B cell (primary cell): ENCODE measurements at regions not wholly inside any gene's neighbourhood (a gene's known extent, or its start where the extent isn't known, plus 50 kb on each side); places are given as distances from the start of the nearest gene placed in this dataset.

Source experiments
- ATAC-seq: fragments of 200-7000 bp; cut with Tn5 transposase; one replicate; pipeline ENCODE4 v1.10.0; 2021; ENCODE audit warnings: low read depth, mild to moderate bottlenecking, moderate number of reproducible peaks, moderate library complexity
- CTCF ChIA-PET: fragments of 350-600 bp; sonication (Branson Sonifier 250); formaldehyde crosslinking; loops from one replicate; lab custom pipeline; 2021; ENCODE audit warnings: antibody characterized with exemption, inconsistent platforms; lab: Charles Lee
- POLR2A ChIA-PET: fragments of 350-600 bp; sonication (Branson Sonifier 250); formaldehyde crosslinking; loops from one replicate; lab custom pipeline; 2021; ENCODE audit warnings: antibody characterized with exemption; lab: Charles Lee
- DNase-seq: peaks from one replicate; pipeline ENCODE4 v3.0.0; 2013
- H2AFZ ChIP-seq: 2 replicates; pipeline ENCODE4 v1.6.1; 2012; ENCODE audit warnings: mild to moderate bottlenecking, low read depth, low read length; ENCODE audit not compliant: insufficient read depth, poor library complexity, severe bottlenecking
- H3K27ac ChIP-seq, 2 donors: 1 replicate in 1 of 2; 2 replicates in 1 of 2; pipeline ENCODE4 v1.5.1; 2012 to 2013; ENCODE audit warnings: low read length in 2 of 2, mild to moderate bottlenecking in 2 of 2, moderate library complexity in 1 of 2
- H3K27me3 ChIP-seq, 4 experiments: fragments of 200-600 bp in 1 of 4; sonication (generic) in 1 of 4; replicated peaks in 1 of 4; 1 replicate in 2 of 4; 2 replicates in 2 of 4; pipeline versions ENCODE4 v1.6.1 to v1.7.0; 2013 to 2016; ENCODE audit warnings: low read length in 3 of 4, mild to moderate bottlenecking in 2 of 4, mixed read lengths in 1 of 4, moderate library complexity in 1 of 4; ENCODE audit not compliant: insufficient read depth in 4 of 4, control insufficient read depth in 3 of 4; ENCODE audit errors: control extremely low read depth in 1 of 4
- H3K36me3 ChIP-seq, 2 experiments: replicated peaks in 1 of 2; 1 replicate in 1 of 2; 2 replicates in 1 of 2; pipeline versions ENCODE4 v1.6.1 to v1.7.1; 2013; ENCODE audit warnings: low read length in 1 of 2; ENCODE audit not compliant: insufficient read depth in 2 of 2, control insufficient read depth in 1 of 2; ENCODE audit errors: control extremely low read depth in 1 of 2, extremely low read depth in 1 of 2
- H3K4me1 ChIP-seq, 2 donors: fragments of 200-600 bp in 1 of 2; sonication (generic) in 1 of 2; 1 replicate in 1 of 2; 2 replicates in 1 of 2; pipeline versions ENCODE4 v1.5.1 to v1.6.1; 2013 to 2017; ENCODE audit warnings: low read length in 2 of 2; ENCODE audit not compliant: control insufficient read depth in 2 of 2, insufficient read depth in 2 of 2
- H3K4me2 ChIP-seq: replicated peaks from 2 replicates; pipeline ENCODE3; 2012; ENCODE audit warnings: mild to moderate bottlenecking, low read depth, low read length; ENCODE audit not compliant: poor library complexity, severe bottlenecking
- H3K4me3 ChIP-seq, 5 experiments: fragments of 200-600 bp in 1 of 5; sonication (generic) in 1 of 5; 1 replicate in 3 of 5; 2 replicates in 2 of 5; pipeline versions ENCODE4 v1.5.1 to v1.7.0; 2011 to 2016; ENCODE audit warnings: low read length in 4 of 5, mild to moderate bottlenecking in 4 of 5, low read depth in 2 of 5, control low read depth in 1 of 5, moderate library complexity in 1 of 5; ENCODE audit not compliant: insufficient read depth in 1 of 5; ENCODE audit errors: control extremely low read depth in 1 of 5, extremely low read depth in 1 of 5
- H3K79me2 ChIP-seq: fragments of 200-600 bp; sonication (generic); one replicate; pipeline ENCODE4 v1.6.0; 2016; ENCODE audit warnings: low read length; ENCODE audit not compliant: control insufficient read depth, insufficient read depth
- H3K9ac ChIP-seq: fragments of 200-600 bp; sonication (generic); 2 replicates; pipeline ENCODE4 v1.6.1; 2017; ENCODE audit warnings: mild to moderate bottlenecking, low read length, moderate library complexity
- H3K9me3 ChIP-seq, 3 donors: one replicate each; pipeline versions ENCODE4 v1.6.1 to v1.7.1; 2013; ENCODE audit warnings: low read length in 2 of 3; ENCODE audit not compliant: control insufficient read depth in 2 of 3, insufficient read depth in 1 of 3; ENCODE audit errors: control extremely low read depth in 1 of 3
- H4K20me1 ChIP-seq: 2 replicates; pipeline ENCODE4 v1.6.0; 2012; ENCODE audit warnings: mild to moderate bottlenecking, low read length; ENCODE audit not compliant: insufficient read depth, control insufficient read depth, poor library complexity, severe bottlenecking
- H3K27ac Mint-ChIP-seq: one replicate; pipeline ENCODE4 v1.8.0; 2021; ENCODE audit warnings: mixed read lengths
- H3K27me3 Mint-ChIP-seq: one replicate; pipeline ENCODE4 v1.8.0; 2021; ENCODE audit warnings: mixed read lengths
- H3K4me1 Mint-ChIP-seq: one replicate; pipeline ENCODE4 v1.8.0; 2021; ENCODE audit warnings: mixed read lengths
- H3K4me3 Mint-ChIP-seq: one replicate; pipeline ENCODE4 v1.8.0; 2021; ENCODE audit warnings: mixed read lengths
- H3K9me3 Mint-ChIP-seq: one replicate; pipeline ENCODE4 v1.8.0; 2022; ENCODE audit warnings: mixed read lengths; ENCODE audit not compliant: insufficient read depth
- CTCF ChIP-seq: fragments of 200-600 bp; IDR thresholded peaks from one replicate; pipeline ENCODE4 v1.8.0; 2022; ENCODE audit warnings: antibody characterized with exemption, mild to moderate bottlenecking
- EZH2 ChIP-seq: IDR thresholded peaks from 2 replicates; pipeline ENCODE4 v1.6.1; 2012; ENCODE audit warnings: borderline replicate concordance, low read depth, mild to moderate bottlenecking, moderate library complexity, low read length; ENCODE audit not compliant: insufficient read depth, poor library complexity, severe bottlenecking
- WGBS: methylation state at CpG from one replicate; pipeline ENCODE4 v1.1.5; 2013; ENCODE audit warnings: missing lambda C conversion rate; ENCODE audit not compliant: insufficient coverage; 5-methylcytosine and 5-hydroxymethylcytosine counted together
- intact Hi-C: fragments of 100-400 bp; cut with micrococcal nuclease; formaldehyde crosslinking; loops from one replicate; pipeline ENCODE4 v1.10.0; 2022

DNA sequence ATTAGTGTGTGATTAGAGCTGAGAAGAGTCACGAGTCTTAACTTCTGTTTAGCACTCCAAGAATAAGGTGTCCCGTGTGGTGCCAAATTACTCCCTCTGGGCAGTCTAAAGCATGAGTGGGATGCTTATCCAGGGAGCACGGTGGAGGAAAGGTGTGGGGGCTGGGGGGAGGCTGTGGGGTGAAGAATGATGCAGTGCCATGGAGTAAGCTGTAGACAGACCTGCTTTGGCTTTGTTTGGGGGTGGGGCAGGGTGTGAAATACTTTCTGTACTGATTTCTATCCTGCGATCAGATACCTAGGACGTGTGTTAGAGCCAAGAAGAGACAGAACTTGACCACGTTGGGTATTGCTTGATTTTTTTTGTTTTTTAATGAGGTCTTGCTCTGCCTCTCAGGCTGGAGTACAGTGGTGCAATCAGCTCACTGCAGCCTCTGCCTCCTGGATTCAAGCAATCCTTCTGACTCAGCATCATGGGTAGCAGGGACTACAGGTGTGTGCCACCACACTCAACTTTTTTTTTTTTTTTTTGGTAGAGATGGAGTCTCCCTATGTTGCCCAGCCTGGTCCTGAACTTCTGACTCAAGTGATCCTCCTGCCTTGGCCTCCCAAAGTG lies 232.8 kb downstream of the MAN2A1 start:
- peaks cover 23% of the 10 kb centered on the region for H3K27me3 Mint-ChIP-seq
- H3K79me2 ChIP-seq, result no peaks in the 10 kb centered on the region
- H3K27me3 ChIP-seq, result peaks cover 0 to 3% (median 0%) of the 10 kb centered on the region in 4 experiments
- no peaks in the 10 kb centered on the region for H4K20me1 ChIP-seq
- H3K9ac ChIP-seq, result no peak overlapping the region
- no peak overlapping the region for H3K4me3 ChIP-seq
- no peak overlapping the region for H3K27ac Mint-ChIP-seq
- no peaks in the 10 kb centered on the region for H3K36me3 ChIP-seq
- H3K4me3 Mint-ChIP-seq, result no peak overlapping the region
- intact Hi-C loops, result no loop called here
- TF ChIP-seq EZH2, result no peak
- TF ChIP-seq CTCF, result no peak
- H3K9me3 Mint-ChIP-seq, result no peaks in the 10 kb centered on the region
- H3K4me1 Mint-ChIP-seq, result no peaks in the 10 kb centered on the region
- ChIA-PET CTCF (no interaction called here), POLR2A (no interaction called here)
- H3K4me1 ChIP-seq, result no peaks in the 10 kb centered on the region
- H3K27ac ChIP-seq, result no peak overlapping the region
- ATAC-seq, result no peak
- H3K9me3 ChIP-seq, result peaks cover 0 to 3% (median 0%) of the 10 kb centered on the region in 3 donors
- no peak overlapping the region for H3K4me2 ChIP-seq
- 79% methylated on average over 6 of the region's 6 CpGs for WGBS
- no peak for DNase-seq
- no peak overlapping the region for H2AFZ ChIP-seq

GRCh38 chr5:109923205-109923604 lies 233.5 kb downstream of the MAN2A1 start:
- ChIA-PET POLR2A (no interaction called here), CTCF (no interaction called here)
- Histone ChIP-seq H3K4me1 (no peaks in the 10 kb centered on the region), H3K27me3 (peaks cover 0 to 3% (median 0%) of the 10 kb centered on the region in 4 experiments), H2AFZ (no peak overlapping the region), H4K20me1 (no peaks in the 10 kb centered on the region), H3K9ac (no peak overlapping the region), H3K4me2 (no peak overlapping the region), H3K27ac (no peak overlapping the region), H3K79me2 (no peaks in the 10 kb centered on the region), H3K4me3 (no peak overlapping the region), H3K9me3 (peaks cover 0 to 3% (median 0%) of the 10 kb centered on the region in 3 donors), H3K36me3 (no peaks in the 10 kb centered on the region)
- H3K9me3 Mint-ChIP-seq, result no peaks in the 10 kb centered on the region
- TF ChIP-seq EZH2, result no peak
- TF ChIP-seq CTCF, result no peak
- H3K27ac Mint-ChIP-seq, result no peak overlapping the region
- intact Hi-C loops, result no loop called here
- WGBS, result 57% methylated on average over 1 of the region's 1 CpG
- no peak for DNase-seq
- H3K4me3 Mint-ChIP-seq, result no peak overlapping the region
- peaks cover 26% of the 10 kb centered on the region for H3K27me3 Mint-ChIP-seq
- no peak for ATAC-seq
- no peaks in the 10 kb centered on the region for H3K4me1 Mint-ChIP-seq
